Bronchial epithelial cell (primary cell): ENCODE measurements at regions not wholly inside any gene's neighbourhood (a gene's known extent, or its start where the extent isn't known, plus 50 kb on each side); places are given as distances from the start of the nearest gene placed in this dataset.

Experiments
- DNase-seq: peaks from one replicate; pipeline ENCODE4 v3.0.0-alpha.2; 2010; ENCODE audit warnings: low read depth
- FAIRE-seq: peaks from 2 replicates; lab custom pipeline; 2011; peaks lifted over from hg19 to GRCh38; lab: Jason Lieb, UNC
- H3K27me3 ChIP-seq: 2 replicates; pipeline ENCODE4 v1.5.1; 2011; ENCODE audit warnings: low read length; ENCODE audit not compliant: control insufficient read depth, insufficient read depth
- H3K36me3 ChIP-seq: 2 replicates; pipeline ENCODE4 v1.5.1; 2011; ENCODE audit warnings: low read length; ENCODE audit not compliant: control insufficient read depth, insufficient read depth
- H3K4me3 ChIP-seq: 2 replicates; pipeline ENCODE4 v1.5.1; 2011; ENCODE audit warnings: mild to moderate bottlenecking, low read depth, low read length, control low read depth
- CTCF ChIP-seq: IDR thresholded peaks from 2 replicates; pipeline ENCODE4 v1.5.1; 2011; ENCODE audit warnings: mild to moderate bottlenecking, moderate library complexity, low read length, control low read depth, inconsistent platforms; ENCODE audit not compliant: insufficient read depth, severe bottlenecking

- TF ChIP-seq CTCF: no peak
- no peaks in the 10 kb centered on the region for H3K27me3 ChIP-seq
- no peak for FAIRE-seq
These were observed 64.2 kb upstream of the DIPK2B start for GRCh38 chrX:45264865-45265264.

GRCh38 chrX:45261471-45261870 is 60.8 kb upstream of the DIPK2B start:
- H3K27me3 ChIP-seq: no peaks in the 10 kb centered on the region
- H3K4me3 ChIP-seq: no peak overlapping the region
- FAIRE-seq (no peak), DNase-seq (no peak)
- no peaks in the 10 kb centered on the region for H3K36me3 ChIP-seq
- no peak for TF ChIP-seq CTCF

More at GRCh38 chrX:45264865-45265264, 64.2 kb upstream of the DIPK2B start:
- no peak overlapping the region for H3K4me3 ChIP-seq
- DNase-seq: no peak
- no peaks in the 10 kb centered on the region for H3K36me3 ChIP-seq

GRCh38 chrX:45261005-45261404 is 60.3 kb upstream of the DIPK2B start:
- no peak overlapping the region for H3K4me3 ChIP-seq
- no peaks in the 10 kb centered on the region for H3K27me3 ChIP-seq
- DNase-seq (no peak), FAIRE-seq (no peak)
- no peaks in the 10 kb centered on the region for H3K36me3 ChIP-seq
- no peak for TF ChIP-seq CTCF

GRCh38 chrX:45258731-45259402 is 58.2 kb upstream of the DIPK2B start:
- no peak for TF ChIP-seq CTCF
- Histone ChIP-seq H3K36me3 (no peaks in the 10 kb centered on the region), H3K4me3 (no peak overlapping the region), H3K27me3 (no peaks in the 10 kb centered on the region)
- DNase-seq (no peak), FAIRE-seq (no peak)
